Tibial artery (tissue), 4 donors: ENCODE measurements at regions not wholly inside any gene's neighbourhood (a gene's known extent, or its start where the extent isn't known, plus 50 kb on each side); places are given as distances from the start of the nearest gene placed in this dataset.
"Not testable (repeated sequence)": the region's sequence is repeated elsewhere in the genome, so short reads cannot be mapped to it uniquely, and the experiment has no call there.

Experiments used
- DNase-seq, 2 donors: peaks; one replicate each; pipeline ENCODE4 v3.0.0-alpha.2; 2019
- H3K27ac ChIP-seq, 2 donors: fragments of 200-600 bp; sonication (generic) in 1 of 2; 1 replicate in 1 of 2; 2 replicates in 1 of 2; pipeline ENCODE4 v1.5.1; 2018 to 2019; ENCODE audit warnings: mild to moderate bottlenecking in 1 of 2
- H3K27me3 ChIP-seq, 2 donors: fragments of 200-600 bp; sonication (generic) in 1 of 2; one replicate each; pipeline versions ENCODE4 v1.5.1 to v1.6.0; 2016 to 2019
- H3K36me3 ChIP-seq, 3 donors: fragments of 200-600 bp; sonication (generic) in 2 of 3; one replicate each; pipeline ENCODE4 v1.5.1; 2016 to 2019; ENCODE audit warnings: mild to moderate bottlenecking in 2 of 3
- H3K4me1 ChIP-seq, 4 donors: fragments of 200-600 bp; sonication (generic) in 2 of 4; 1 replicate in 3 of 4; 2 replicates in 1 of 4; pipeline ENCODE4 v1.5.1; 2016 to 2019
- H3K4me3 ChIP-seq, 2 donors: fragments of 200-600 bp; sonication (generic) in 1 of 2; 1 replicate in 1 of 2; 2 replicates in 1 of 2; pipeline ENCODE4 v1.5.1; 2018 to 2019; ENCODE audit warnings: mild to moderate bottlenecking in 2 of 2
- H3K9me3 ChIP-seq, 3 donors: fragments of 200-600 bp; sonication (generic) in 1 of 3; one replicate each; pipeline ENCODE4 v1.5.1; 2016 to 2019
- intact Hi-C: fragments of 100-400 bp; cut with DNase I; formaldehyde crosslinking; loops from one replicate; pipeline ENCODE4 v1.15.0; 2023; ENCODE audit warnings: low total_unique reads
- TF ChIP-seq, protein P1 (sequence below), 2 experiments: fragments of 200-600 bp in 1 of 2; fragments of 450-650 bp in 1 of 2; IDR thresholded peaks; one replicate each; pipeline ENCODE4 v1.5.1; 2017 to 2019; ENCODE audit warnings: antibody characterized with exemption in 2 of 2, mild to moderate bottlenecking in 1 of 2, moderate library complexity in 1 of 2

- Histone ChIP-seq H3K9me3 (no peaks in the 10 kb centered on the region), H3K4me3 (no peak overlapping the region), H3K36me3 (no peaks in the 10 kb centered on the region), H3K4me1 (peaks cover 0 to 11% (median 2%) of the 10 kb centered on the region in 4 donors), H3K27me3 (no peaks in the 10 kb centered on the region), H3K27ac (no peak overlapping the region)
- DNase-seq = no peak
- TF ChIP-seq, protein P1, sequence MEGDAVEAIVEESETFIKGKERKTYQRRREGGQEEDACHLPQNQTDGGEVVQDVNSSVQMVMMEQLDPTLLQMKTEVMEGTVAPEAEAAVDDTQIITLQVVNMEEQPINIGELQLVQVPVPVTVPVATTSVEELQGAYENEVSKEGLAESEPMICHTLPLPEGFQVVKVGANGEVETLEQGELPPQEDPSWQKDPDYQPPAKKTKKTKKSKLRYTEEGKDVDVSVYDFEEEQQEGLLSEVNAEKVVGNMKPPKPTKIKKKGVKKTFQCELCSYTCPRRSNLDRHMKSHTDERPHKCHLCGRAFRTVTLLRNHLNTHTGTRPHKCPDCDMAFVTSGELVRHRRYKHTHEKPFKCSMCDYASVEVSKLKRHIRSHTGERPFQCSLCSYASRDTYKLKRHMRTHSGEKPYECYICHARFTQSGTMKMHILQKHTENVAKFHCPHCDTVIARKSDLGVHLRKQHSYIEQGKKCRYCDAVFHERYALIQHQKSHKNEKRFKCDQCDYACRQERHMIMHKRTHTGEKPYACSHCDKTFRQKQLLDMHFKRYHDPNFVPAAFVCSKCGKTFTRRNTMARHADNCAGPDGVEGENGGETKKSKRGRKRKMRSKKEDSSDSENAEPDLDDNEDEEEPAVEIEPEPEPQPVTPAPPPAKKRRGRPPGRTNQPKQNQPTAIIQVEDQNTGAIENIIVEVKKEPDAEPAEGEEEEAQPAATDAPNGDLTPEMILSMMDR (IDR thresholded peaks at IDR 0.05) = no peak
- intact Hi-C loops = no loop called here
Measured at GRCh38 chr6:11379805-11380204, 147.3 kb upstream of the NEDD9 start.

DNA sequence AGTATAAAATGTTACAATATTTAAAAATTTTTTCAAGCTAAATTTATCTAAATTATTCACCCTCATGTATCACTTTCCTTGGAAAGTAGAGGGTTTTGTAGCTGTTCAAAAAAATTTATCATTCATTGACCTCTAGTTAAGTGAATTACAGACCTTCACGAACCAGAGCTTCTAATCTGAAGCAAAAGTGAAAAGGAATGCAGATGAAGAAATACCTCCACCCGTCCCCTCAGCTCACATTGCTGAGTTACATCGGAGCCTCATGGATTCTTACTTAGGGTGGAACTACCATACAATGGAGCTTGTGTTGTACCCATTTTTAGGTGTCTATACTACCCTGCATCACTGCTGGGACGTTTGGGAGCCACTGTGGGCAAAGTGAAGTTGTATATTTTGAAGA is 146.2 kb upstream of the NEDD9 start:
- Histone ChIP-seq H3K4me1 (peaks cover 0 to under 1% (median 0%) of the 10 kb centered on the region in 4 donors), H3K4me3 (no peak overlapping the region), H3K27me3 (no peaks in the 10 kb centered on the region), H3K27ac (no peak overlapping the region), H3K36me3 (no peaks in the 10 kb centered on the region), H3K9me3 (no peaks in the 10 kb centered on the region)
- DNase-seq = no peak
- TF ChIP-seq, protein P1 (IDR thresholded peaks at IDR 0.05) = no peak
- intact Hi-C loops = no loop called here

DNA sequence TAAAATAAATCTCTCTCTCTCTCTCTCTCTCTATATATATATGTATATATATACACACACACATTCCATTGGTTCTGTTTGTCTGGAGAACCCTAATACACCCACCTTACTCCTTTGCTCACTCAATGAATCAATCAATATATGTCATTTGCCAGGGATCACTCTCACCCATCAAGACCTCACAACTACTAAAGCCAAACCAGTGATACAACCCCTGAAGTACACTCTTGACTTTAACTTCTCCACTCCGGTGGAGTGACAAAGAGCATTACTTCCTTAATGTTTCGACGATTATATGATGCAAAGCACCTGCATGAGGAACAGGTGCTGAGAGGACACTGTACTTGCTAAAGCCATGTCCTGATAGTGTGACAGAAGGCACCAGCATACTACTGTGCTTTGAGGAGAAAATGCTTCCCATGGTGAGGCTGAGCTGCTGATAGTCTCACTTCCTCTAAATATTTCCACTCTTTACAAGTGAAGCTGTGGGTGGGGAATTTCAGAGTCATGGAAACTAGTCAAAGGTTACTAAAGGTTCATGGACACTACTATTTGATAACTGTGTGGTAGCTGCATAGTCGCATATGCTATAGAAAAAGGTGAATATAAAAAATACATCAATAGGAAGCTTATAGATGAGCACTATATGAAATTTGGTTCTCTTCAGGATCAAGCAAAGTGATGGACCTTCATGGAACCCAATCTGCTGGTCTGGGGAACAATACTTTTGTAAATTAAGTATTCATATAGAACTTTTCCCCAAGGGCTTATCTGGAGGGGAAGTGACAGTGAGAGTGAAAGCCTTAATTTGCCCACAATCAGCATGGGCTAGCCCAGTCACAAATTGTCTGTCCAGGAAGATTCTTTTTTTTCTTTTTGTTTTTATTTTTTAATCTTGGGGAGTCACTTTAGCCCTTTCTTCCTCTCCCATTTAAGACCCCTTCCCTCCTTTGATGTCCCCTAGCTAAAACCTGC is 141.9 kb upstream of the NEDD9 start:
- Histone ChIP-seq H3K4me1 (no peaks in the 10 kb centered on the region), H3K27ac (no peak overlapping the region), H3K27me3 (no peaks in the 10 kb centered on the region), H3K4me3 (no peak overlapping the region), H3K9me3 (no peaks in the 10 kb centered on the region), H3K36me3 (no peaks in the 10 kb centered on the region)
- TF ChIP-seq, protein P1 (IDR thresholded peaks at IDR 0.05) = no peak
- no peak for DNase-seq
- intact Hi-C loops = no loop called here

DNA sequence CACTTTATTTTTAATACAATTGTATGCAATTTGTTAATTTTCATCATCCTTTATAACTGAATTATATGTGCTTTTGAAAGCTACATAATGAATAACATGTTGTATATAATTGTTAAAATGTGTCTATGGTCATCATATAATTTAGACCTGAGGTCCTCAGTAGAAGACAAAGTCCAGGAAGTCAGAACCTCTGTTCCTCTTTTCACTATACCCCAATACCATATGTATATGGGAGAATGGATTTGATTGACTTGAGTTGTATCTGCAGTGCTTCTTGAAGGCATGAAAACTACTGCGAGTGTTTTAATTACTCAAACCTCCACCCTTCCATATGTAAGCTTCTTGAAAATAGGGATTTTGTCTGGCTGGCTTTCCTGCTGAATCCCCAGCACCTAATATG is 140.7 kb upstream of the NEDD9 start:
- Histone ChIP-seq H3K9me3 (no peaks in the 10 kb centered on the region), H3K36me3 (no peaks in the 10 kb centered on the region), H3K4me3 (no peak overlapping the region), H3K27me3 (no peaks in the 10 kb centered on the region), H3K27ac (no peak overlapping the region), H3K4me1 (no peaks in the 10 kb centered on the region)
- intact Hi-C loops = no loop called here
- DNase-seq = no peak
- TF ChIP-seq, protein P1 (IDR thresholded peaks at IDR 0.05) = no peak

DNA sequence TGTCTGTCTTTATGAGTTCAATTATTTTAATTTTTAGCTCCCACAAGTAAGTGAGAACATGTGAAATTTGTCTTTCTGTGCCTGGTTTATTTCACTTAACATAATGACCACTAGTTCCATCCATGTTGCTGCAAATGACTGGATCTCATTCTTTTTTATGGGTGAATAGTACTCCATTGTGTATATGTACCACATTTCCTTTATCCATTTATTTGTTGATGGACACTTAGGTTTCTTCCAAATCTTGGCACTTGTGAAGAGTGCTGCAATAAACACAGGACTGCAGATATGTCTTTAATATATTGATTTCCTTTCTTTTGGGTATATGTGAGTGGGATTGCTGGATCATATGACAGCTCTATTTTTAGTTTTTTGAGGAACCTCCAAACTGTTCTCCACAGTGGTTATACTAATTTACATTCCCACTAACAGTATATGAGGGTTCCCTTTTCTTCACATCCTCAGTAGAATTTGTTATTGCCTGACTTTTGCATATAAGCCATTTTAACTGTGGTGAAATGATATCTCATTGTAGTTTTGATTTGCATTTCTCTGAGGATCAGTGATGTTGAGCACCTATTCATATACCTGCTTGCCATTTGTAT is 139.8 kb upstream of the NEDD9 start:
- H3K4me3 ChIP-seq, intact Hi-C loops, H3K36me3 ChIP-seq, DNase-seq, H3K27me3 ChIP-seq, H3K4me1 ChIP-seq, H3K9me3 ChIP-seq, H3K27ac ChIP-seq: not testable (repeated sequence)
